Fibroblast of the conjunctiva (primary cell): ENCODE measurements at regions not wholly inside any gene's neighbourhood (a gene's known extent, or its start where the extent isn't known, plus 50 kb on each side); places are given as distances from the start of the nearest gene placed in this dataset.

Experiments used
- DNase-seq: peaks from one replicate; pipeline ENCODE4 v3.0.0-alpha.2; 2010; ENCODE audit warnings: low read depth

- DNase-seq = no peak
Observed at GRCh38 chr3:71991681-71992080, 206.7 kb upstream of the PROK2 start.

- DNase-seq = no peak
Observed at GRCh38 chr3:71991046-71991445, 206.1 kb upstream of the PROK2 start.

GRCh38 chr3:71990545-71990944, 205.6 kb upstream of the PROK2 start:
- no peak for DNase-seq

DNA sequence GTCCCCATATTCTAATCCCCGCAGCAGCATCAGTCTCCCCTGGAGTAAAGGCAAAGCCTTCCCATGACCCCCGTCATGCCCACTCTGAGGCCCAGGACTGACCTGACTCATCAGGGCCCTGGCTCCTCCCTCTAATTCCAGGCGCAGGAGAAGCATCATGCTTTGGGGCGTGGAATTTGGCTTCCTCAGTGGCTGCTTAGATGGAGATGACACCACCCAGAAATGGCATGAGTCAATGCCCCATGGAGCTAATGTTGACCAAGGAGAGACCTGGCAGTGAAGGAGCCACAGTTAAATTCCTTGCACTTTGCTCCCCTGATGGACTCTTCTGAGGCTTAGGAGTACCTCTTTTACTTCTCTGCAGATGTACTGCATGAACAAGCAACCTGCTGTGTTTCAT, 204.2 kb upstream of the PROK2 start:
- DNase-seq = no peak

GRCh38 chr3:71987828-71988227, 202.9 kb upstream of the PROK2 start:
- no peak for DNase-seq

GRCh38 chr3:71987089-71987735, 202.3 kb upstream of the PROK2 start:
- DNase-seq = no peak

DNA sequence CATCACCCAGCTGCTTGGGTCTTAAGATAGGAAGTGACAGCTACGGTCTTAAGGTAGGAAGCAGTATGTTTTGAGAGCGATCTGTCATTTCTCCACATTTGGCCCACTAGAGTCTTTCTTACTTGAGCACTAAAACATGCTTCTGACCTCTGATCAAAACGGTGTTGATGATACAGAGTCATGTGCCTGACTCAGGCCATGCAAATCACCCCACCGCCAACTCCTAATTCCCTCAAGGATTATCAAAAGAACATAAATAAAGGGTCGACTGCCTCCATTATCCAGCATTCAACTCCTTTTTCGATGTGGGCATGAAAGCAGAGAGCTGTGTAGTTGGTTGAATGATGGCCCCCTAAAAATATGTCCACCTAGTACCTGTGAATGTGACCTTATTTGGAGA, 201.7 kb upstream of the PROK2 start:
- DNase-seq = no peak

- DNase-seq = no peak
Observed at GRCh38 chr3:71984843-71985613, 200.1 kb upstream of the PROK2 start.

DNA sequence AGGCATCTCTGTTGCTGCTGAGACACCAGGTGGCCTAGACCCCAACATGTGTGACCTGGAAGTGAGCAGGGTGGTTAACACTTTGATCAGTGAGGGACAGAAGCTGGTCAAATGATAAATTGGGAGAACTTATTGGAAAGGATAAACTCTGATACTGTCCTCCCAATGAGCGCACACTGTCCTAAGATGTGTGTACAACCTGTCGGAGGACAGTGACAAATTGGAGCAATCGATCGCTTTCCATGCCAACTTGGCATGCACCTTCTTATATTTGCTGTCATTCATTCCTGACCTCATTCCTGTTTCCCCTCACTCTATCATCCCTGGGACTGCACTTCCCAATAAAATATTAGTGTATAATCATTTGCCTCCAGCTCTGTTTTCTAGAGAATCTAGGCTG, 198.7 kb upstream of the PROK2 start:
- no peak for DNase-seq

DNA sequence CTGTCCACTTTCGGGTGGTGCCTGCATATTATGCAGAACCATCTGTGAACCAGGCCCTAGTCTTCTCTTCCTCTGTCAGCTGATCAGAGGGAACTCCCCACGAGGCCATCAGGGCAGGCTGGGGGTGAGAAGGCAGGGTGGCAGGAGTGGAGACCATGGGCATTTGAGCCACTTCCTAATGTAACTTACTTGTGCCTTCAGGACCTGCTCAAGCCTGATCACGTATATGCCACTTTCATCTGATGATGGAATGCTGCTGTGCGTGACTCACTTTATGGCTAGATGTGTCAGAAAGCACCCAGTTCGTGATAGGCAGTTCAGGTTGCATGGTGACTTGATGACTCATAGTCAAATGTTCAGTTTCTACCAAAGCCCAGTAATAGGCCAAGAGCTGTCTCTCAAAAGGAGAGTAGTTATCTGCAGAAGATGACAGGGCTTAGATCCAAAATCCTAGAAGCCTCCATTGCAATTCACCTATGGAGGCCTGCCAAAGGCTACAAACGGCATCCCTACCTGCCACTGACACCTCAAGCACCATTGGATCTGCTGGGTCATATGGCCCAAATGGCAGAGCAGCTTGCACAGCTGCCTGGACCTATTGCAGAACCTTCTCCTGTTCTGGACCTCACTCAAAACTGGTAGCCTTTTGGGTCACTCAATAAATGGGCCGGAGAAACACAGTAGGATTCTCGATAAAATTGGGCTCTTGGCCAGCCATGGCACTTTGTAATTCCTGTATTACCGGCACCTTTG, 197.7 kb upstream of the PROK2 start:
- DNase-seq = peak; percentile 43

- no peak for DNase-seq
Observed at GRCh38 chr3:71979175-71979574, 194.2 kb upstream of the PROK2 start.

DNA sequence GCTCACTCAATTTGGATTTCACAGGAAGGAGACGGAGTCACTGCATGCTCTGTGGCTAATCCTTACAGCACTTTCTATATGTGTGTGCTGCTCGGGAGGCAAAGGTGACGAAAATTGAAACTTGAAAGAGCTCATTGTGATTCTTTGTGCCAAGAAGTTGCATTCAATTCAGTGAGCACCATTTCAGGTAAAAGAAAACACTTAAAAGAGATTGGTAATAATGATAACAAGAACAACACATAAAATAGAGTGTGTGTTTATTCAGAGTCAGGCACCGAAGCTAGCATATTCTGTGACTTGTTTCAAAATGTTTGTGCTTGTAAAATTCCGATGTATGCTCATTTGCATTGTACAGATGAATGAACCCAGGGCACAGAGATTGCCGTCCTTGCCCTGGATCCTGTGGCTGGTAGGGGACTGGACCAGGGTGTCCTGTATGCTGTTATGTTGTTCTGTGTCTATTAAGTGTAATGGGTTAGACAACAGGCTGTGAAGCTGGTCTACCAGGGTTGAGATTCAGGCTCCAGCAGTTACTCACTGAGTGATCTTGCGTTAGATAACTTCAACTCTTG, 193.3 kb upstream of the PROK2 start:
- DNase-seq = no peak

DNA sequence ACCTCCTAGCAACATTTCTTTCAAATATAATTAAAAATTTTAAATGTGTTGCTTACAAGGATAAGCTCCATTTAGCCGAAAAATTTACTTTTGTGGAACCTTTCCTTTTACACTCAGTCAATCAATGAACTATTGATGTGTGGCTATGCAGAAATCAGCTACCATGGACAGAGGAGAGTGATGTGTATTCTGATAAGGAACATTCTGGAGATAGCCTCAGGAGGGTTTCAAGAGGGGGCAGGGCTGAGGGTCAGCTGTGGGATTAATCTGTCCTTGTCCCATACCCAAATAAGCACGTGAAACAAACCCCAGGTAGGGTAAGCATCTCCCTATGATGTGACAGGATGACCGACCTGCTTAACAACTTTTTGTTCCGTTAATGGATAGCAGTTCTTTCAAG, 192.6 kb upstream of the PROK2 start:
- DNase-seq = no peak

DNA sequence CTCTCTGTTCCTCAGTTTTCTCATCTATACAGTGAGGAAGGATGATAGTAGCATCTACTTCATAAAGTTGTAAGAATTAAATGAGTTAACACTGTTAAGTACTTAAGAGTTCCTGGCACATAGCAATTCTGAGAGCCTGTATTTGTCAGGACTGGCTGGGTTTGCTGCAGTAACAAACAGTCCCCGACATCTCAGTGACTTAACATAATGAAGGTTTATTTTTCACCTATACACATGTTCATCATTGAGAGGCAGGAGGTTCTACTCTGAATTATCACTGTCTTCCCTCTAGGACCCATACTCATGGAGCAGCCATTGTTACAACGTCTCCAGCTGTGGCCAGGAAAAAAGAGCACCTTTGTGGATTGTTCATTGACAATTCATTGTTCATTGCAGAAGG, 190.6 kb upstream of the PROK2 start:
- DNase-seq = no peak

- no peak for DNase-seq
Observed at GRCh38 chr3:71974786-71975185, 189.8 kb upstream of the PROK2 start.

GRCh38 chr3:71973274-71974030, 188.5 kb upstream of the PROK2 start:
- no peak for DNase-seq

DNA sequence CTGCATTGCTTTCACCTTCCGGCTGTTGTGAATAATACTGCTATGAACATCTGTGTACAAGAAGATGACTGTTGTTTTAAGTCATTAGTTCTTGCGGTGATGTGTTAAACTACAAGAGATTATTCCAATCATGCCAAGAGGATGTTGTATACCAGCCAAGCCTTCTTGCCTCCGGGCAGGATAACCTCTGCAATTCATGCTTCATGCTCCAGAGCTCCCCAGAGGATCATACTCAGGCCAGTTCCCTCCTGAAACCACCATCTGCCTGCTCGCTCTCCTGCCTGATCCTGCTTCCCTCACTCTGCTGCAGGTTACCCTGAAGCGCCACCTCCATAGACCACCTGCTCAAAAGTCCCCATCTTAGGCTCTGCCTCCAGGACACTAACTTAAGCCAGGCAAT, 187.1 kb upstream of the PROK2 start:
- no peak for DNase-seq

DNA sequence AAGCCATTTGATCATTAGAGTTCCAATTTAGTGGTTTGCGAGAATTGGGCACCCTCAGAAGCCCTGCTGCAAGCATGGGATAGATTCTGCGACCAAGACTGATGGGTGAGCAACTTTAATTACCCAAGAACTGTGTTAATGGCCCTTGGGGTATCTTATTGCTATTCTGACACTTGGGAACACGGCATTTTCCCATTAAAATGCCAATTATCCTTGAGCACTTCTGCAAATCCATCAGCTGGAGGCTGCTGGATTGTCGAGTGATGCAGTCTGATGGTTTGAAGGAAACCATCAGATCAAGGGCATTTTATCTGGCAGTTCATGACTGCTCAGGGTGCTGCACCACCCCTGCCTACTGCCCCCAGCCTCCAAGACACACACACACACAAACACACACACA, 183.6 kb upstream of the PROK2 start:
- DNase-seq = no peak

- no peak for DNase-seq
Observed at GRCh38 chr3:71966185-71966584, 181.2 kb upstream of the PROK2 start.

- no peak for DNase-seq
Observed at GRCh38 chr3:71964170-71964569, 179.2 kb upstream of the PROK2 start.

- DNase-seq = no peak
Observed at GRCh38 chr3:71962561-71963240, 177.8 kb upstream of the PROK2 start.

DNA sequence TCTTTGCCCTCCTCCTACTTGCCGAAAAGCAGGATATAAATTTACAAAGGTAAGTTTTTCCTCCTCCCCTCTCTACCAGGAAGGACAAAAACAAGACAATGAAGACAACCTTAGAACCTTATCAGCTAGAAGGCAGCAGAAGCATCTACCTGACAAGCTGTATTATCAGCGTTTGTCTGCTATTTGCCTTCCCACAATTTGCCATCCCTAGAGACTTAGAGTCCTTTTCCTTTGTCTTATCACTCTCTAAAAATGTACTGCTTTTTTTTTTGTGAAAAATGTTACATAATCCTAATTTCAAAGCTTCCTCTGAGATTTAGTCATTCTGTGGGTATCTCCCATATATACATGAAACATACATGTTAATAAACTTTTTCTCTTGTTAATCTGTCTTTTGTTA, 176.9 kb upstream of the PROK2 start:
- DNase-seq = no peak
